Upper lobe of left lung (tissue), 4 donors: ENCODE measurements at regions not wholly inside any gene's neighbourhood (a gene's known extent, or its start where the extent isn't known, plus 50 kb on each side); places are given as distances from the start of the nearest gene placed in this dataset.

Experiments
- CTCF ChIP-seq, 6 experiments: fragments of 450-650 bp in 4 of 6; fragments of 200-600 bp in 2 of 6; sonication (generic) in 2 of 6; IDR thresholded peaks; one replicate each; pipeline ENCODE4 v1.5.1; 2016 to 2019; ENCODE audit warnings: antibody characterized with exemption in 6 of 6
- EP300 ChIP-seq, 4 donors: sonication (generic); formaldehyde crosslinking; IDR thresholded peaks; one replicate each; pipeline ENCODE4 v1.5.1; 2017; ENCODE audit warnings: antibody characterized with exemption in 4 of 4, control low read depth in 2 of 4
- POLR2A ChIP-seq, 4 donors: fragments of 450-650 bp; IDR thresholded peaks; one replicate each; pipeline ENCODE4 v1.5.1; 2016 to 2017; ENCODE audit warnings: antibody characterized with exemption in 4 of 4, mild to moderate bottlenecking in 2 of 4
- POLR2AphosphoS5 ChIP-seq, 2 donors: sonication (generic); formaldehyde crosslinking; IDR thresholded peaks; one replicate each; pipeline ENCODE4 v1.5.1; 2017; ENCODE audit warnings: antibody characterized with exemption in 2 of 2

DNA sequence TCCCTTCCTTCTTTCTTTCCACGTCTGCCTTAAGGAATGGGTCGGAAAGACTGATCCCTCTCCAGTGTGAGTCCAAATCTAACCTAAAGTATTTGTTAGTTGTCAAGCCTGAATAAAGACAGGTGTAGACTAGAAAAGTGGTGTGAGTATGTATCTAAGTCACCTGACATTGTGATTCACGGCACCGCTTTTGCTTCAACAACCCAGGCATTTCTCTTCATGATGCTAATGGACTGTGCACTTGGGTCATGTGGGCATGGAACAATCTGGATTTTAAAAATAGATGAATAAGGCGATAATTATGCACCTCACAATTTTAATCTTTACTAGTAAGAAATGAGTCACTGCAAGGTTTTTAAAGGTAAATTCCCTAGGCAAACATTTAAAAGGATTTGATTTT lies 107.5 kb downstream of the LIPG start:
- TF ChIP-seq CTCF (IDR thresholded peaks at IDR 0.05) (no peak), POLR2AphosphoS5 (IDR thresholded peaks at IDR 0.05) (no peak), POLR2A (IDR thresholded peaks at IDR 0.05) (no peak), EP300 (IDR thresholded peaks at IDR 0.05) (no peak)
